ENCODE measurements at regions not wholly inside any gene's neighbourhood (a gene's known extent, or its start where the extent isn't known, plus 50 kb on each side); places are given as distances from the start of the nearest gene placed in this dataset.

DNA sequence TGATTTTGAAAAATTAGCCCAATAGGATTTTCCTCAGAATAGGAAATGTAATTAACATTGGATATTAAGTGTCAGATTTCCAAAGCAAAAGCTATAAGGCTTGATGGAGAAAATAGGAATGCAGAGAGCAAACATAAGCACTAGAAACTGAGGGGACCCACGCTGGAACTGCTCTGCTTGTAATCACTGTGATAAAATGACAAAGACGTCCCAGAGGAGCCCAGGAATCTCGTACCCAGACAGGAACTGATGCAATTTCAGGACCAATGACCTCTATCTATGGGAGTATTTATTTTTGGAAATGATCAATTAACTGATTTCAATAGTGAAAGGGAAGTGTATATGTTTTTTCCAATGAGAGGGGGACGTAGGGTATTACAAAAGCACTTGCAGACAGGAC is 714.5 kb upstream of the WWC1 start:
- ChIA-PET CTCF (no interaction called here), POLR2A (no interaction called here)
- Histone ChIP-seq H3K4me1 (ENCODE audit: control insufficient read depth in 2 of 2, insufficient read depth in 2 of 2, low read length in 2 of 2) (no peaks in the 10 kb centered on the region), H3K4me3 (ENCODE audit: control extremely low read depth in 1 of 5, extremely low read depth in 1 of 5, insufficient read depth in 1 of 5, low read depth in 2 of 5, low read length in 4 of 5) (no peak overlapping the region), H3K27ac (ENCODE audit: low read length in 2 of 2) (no peak overlapping the region), H2AFZ (ENCODE audit: insufficient read depth, low read depth, low read length, poor library complexity, severe bottlenecking) (no peak overlapping the region), H4K20me1 (ENCODE audit: control insufficient read depth, insufficient read depth, low read length, poor library complexity, severe bottlenecking) (no peaks in the 10 kb centered on the region), H3K36me3 (replicated peaks in 1 of 2; ENCODE audit: control extremely low read depth in 1 of 2, control insufficient read depth in 1 of 2, extremely low read depth in 1 of 2, insufficient read depth in 2 of 2, low read length in 1 of 2) (no peaks in the 10 kb centered on the region), H3K9me3 (ENCODE audit: control extremely low read depth in 1 of 3, control insufficient read depth in 2 of 3, insufficient read depth in 1 of 3, low read length in 2 of 3) (no peaks in the 10 kb centered on the region), H3K9ac (ENCODE audit: low read length) (no peak overlapping the region), H3K79me2 (ENCODE audit: control insufficient read depth, insufficient read depth, low read length) (no peaks in the 10 kb centered on the region), H3K27me3 (replicated peaks in 1 of 4; ENCODE audit: control extremely low read depth in 1 of 4, control insufficient read depth in 3 of 4, insufficient read depth in 4 of 4, low read length in 3 of 4) (no peaks in the 10 kb centered on the region), H3K4me2 (replicated peaks; ENCODE audit: low read depth, low read length, poor library complexity, severe bottlenecking) (no peak overlapping the region)
- Mint-ChIP-seq H3K9me3 (ENCODE audit: insufficient read depth) (no peaks in the 10 kb centered on the region), H3K27me3 (no peaks in the 10 kb centered on the region), H3K27ac (no peak overlapping the region), H3K4me1 (peaks cover 2% of the 10 kb centered on the region), H3K4me3 (no peak overlapping the region)
- DNase-seq (no peak), ATAC-seq (ENCODE audit: low read depth) (no peak)
- intact Hi-C loops (cut with micrococcal nuclease): no loop called here
- TF ChIP-seq, protein P1, sequence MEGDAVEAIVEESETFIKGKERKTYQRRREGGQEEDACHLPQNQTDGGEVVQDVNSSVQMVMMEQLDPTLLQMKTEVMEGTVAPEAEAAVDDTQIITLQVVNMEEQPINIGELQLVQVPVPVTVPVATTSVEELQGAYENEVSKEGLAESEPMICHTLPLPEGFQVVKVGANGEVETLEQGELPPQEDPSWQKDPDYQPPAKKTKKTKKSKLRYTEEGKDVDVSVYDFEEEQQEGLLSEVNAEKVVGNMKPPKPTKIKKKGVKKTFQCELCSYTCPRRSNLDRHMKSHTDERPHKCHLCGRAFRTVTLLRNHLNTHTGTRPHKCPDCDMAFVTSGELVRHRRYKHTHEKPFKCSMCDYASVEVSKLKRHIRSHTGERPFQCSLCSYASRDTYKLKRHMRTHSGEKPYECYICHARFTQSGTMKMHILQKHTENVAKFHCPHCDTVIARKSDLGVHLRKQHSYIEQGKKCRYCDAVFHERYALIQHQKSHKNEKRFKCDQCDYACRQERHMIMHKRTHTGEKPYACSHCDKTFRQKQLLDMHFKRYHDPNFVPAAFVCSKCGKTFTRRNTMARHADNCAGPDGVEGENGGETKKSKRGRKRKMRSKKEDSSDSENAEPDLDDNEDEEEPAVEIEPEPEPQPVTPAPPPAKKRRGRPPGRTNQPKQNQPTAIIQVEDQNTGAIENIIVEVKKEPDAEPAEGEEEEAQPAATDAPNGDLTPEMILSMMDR (IDR thresholded peaks at IDR 0.05): no peak
- TF ChIP-seq EZH2 (IDR thresholded peaks at IDR 0.05; ENCODE audit: borderline replicate concordance, insufficient read depth, low read depth, low read length, poor library complexity, severe bottlenecking): no peak
- WGBS (ENCODE audit: insufficient coverage): 47% methylated on average over 4 of the region's 4 CpGs

- DNase-seq (no peak), ATAC-seq (ENCODE audit: low read depth) (no peak)
- Mint-ChIP-seq H3K27ac (no peak overlapping the region), H3K4me3 (no peak overlapping the region), H3K27me3 (no peaks in the 10 kb centered on the region), H3K9me3 (ENCODE audit: insufficient read depth) (no peaks in the 10 kb centered on the region), H3K4me1 (peaks cover 2% of the 10 kb centered on the region)
- WGBS (ENCODE audit: insufficient coverage): no CpG with 5 or more reads among the region's 8 CpGs
- no peak overlapping the region for H2AFZ ChIP-seq (ENCODE audit: insufficient read depth, low read depth, low read length, poor library complexity, severe bottlenecking)
- no peaks in the 10 kb centered on the region for H3K36me3 ChIP-seq (replicated peaks in 1 of 2; ENCODE audit: control extremely low read depth in 1 of 2, control insufficient read depth in 1 of 2, extremely low read depth in 1 of 2, insufficient read depth in 2 of 2, low read length in 1 of 2)
- H4K20me1 ChIP-seq (ENCODE audit: control insufficient read depth, insufficient read depth, low read length, poor library complexity, severe bottlenecking): no peaks in the 10 kb centered on the region
- no peak overlapping the region for H3K9ac ChIP-seq (ENCODE audit: low read length)
- H3K27me3 ChIP-seq (replicated peaks in 1 of 4; ENCODE audit: control extremely low read depth in 1 of 4, control insufficient read depth in 3 of 4, insufficient read depth in 4 of 4, low read length in 3 of 4): no peaks in the 10 kb centered on the region
- intact Hi-C loops (cut with micrococcal nuclease): no loop called here
- TF ChIP-seq EZH2 (IDR thresholded peaks at IDR 0.05; ENCODE audit: borderline replicate concordance, insufficient read depth, low read depth, low read length, poor library complexity, severe bottlenecking): no peak
- TF ChIP-seq, protein P1 (IDR thresholded peaks at IDR 0.05): no peak
- no peaks in the 10 kb centered on the region for H3K79me2 ChIP-seq (ENCODE audit: control insufficient read depth, insufficient read depth, low read length)
- no peaks in the 10 kb centered on the region for H3K4me1 ChIP-seq (ENCODE audit: control insufficient read depth in 2 of 2, insufficient read depth in 2 of 2, low read length in 2 of 2)
- ChIA-PET POLR2A (no interaction called here), CTCF (no interaction called here)
- H3K4me2 ChIP-seq (replicated peaks; ENCODE audit: low read depth, low read length, poor library complexity, severe bottlenecking): no peak overlapping the region
- no peak overlapping the region for H3K27ac ChIP-seq (ENCODE audit: low read length in 2 of 2)
- H3K4me3 ChIP-seq (ENCODE audit: control extremely low read depth in 1 of 5, extremely low read depth in 1 of 5, insufficient read depth in 1 of 5, low read depth in 2 of 5, low read length in 4 of 5): no peak overlapping the region
- no peaks in the 10 kb centered on the region for H3K9me3 ChIP-seq (ENCODE audit: control extremely low read depth in 1 of 3, control insufficient read depth in 2 of 3, insufficient read depth in 1 of 3, low read length in 2 of 3)
Measured at GRCh38 chr5:167577616-167578015, 713.8 kb upstream of the WWC1 start.
